Activated CD4-positive, alpha-beta T cell treated with anti-CD3 and anti-CD28 coated beads, Interleukin-2, amount 10 ng/mL, durations not matched to agents 7 days and 5 days (primary cell): ENCODE measurements at regions not wholly inside any gene's neighbourhood (a gene's known extent, or its start where the extent isn't known, plus 50 kb on each side); places are given as distances from the start of the nearest gene placed in this dataset.
"Not testable (repeated sequence)": the region's sequence is repeated elsewhere in the genome, so short reads cannot be mapped to it uniquely, and the experiment has no call there.

ENCODE experiments used
- CTCF ChIA-PET: fragments of 350-600 bp; sonication (Branson Sonifier 250); formaldehyde crosslinking; loops from one replicate; lab custom pipeline; 2021; ENCODE audit warnings: antibody characterized with exemption; lab: Charles Lee
- POLR2A ChIA-PET: fragments of 350-600 bp; sonication (Branson Sonifier 250); formaldehyde crosslinking; loops from one replicate; lab custom pipeline; 2021; ENCODE audit warnings: antibody characterized with exemption; lab: Charles Lee
- DNase-seq: peaks from one replicate; pipeline ENCODE4 v3.0.0-alpha.2; 2020
- H3K27ac Mint-ChIP-seq: one replicate; pipeline ENCODE4 v1.8.0; 2021; ENCODE audit warnings: mild to moderate bottlenecking, moderate library complexity, mixed read lengths
- H3K27me3 Mint-ChIP-seq: one replicate; pipeline ENCODE4 v1.8.0; 2021; ENCODE audit warnings: mixed read lengths
- H3K36me3 Mint-ChIP-seq: one replicate; pipeline ENCODE4 v1.8.0; 2021; ENCODE audit warnings: low read depth, mixed read lengths
- H3K4me1 Mint-ChIP-seq: one replicate; pipeline ENCODE4 v1.8.0; 2021; ENCODE audit warnings: mixed read lengths
- H3K4me3 Mint-ChIP-seq: one replicate; pipeline ENCODE4 v1.8.0; 2021; ENCODE audit warnings: mild to moderate bottlenecking, moderate library complexity, mixed read lengths
- H3K9me3 Mint-ChIP-seq: one replicate; pipeline ENCODE4 v1.8.0; 2021; ENCODE audit warnings: mixed read lengths

DNA sequence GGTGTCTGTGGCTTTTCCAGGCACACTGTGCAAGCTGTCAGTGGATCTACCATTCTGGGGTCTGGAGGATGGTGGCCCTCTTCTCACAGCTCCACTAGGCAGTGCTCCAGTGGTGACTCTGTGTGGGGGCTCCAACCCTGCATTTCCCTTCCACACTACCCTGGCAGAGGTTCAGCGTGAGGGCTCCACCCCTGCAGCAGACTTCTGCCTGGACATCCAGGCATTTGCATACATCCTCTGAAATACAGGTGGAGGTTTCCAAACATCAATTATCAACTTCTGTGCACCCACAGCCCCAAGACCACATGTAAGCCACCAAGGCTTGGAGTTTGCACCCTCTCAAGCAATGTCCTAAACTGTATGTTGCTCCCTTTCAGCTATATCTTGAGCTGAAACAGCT lies 423.2 kb downstream of the IPO8 start:
- H3K9me3 Mint-ChIP-seq: peaks cover 12% of the 10 kb centered on the region
- H3K27me3 Mint-ChIP-seq, DNase-seq, H3K27ac Mint-ChIP-seq, CTCF ChIA-PET, H3K36me3 Mint-ChIP-seq, POLR2A ChIA-PET, H3K4me1 Mint-ChIP-seq, H3K4me3 Mint-ChIP-seq: not testable (repeated sequence)

DNA sequence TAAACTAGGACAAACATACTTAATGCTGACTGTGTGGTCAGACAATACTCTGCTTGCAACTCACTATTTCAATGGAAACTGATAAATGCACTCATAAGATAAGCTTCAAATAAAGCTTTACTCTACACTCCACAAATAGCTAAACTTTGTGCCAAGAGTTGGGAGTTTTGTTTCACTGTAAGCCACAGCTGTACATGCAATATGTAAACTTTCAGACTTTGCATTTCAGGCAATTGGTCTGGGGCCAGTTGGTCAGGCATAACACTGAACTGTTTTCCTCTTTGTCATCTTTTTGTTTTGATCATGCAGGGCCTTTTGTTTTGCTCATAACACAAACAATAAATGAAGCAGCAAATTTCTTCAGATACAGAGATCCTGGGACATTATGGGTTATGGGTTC lies 426.2 kb downstream of the IPO8 start:
- no peak for DNase-seq
- H3K27ac Mint-ChIP-seq: no peak overlapping the region
- ChIA-PET POLR2A (no interaction called here), CTCF (no interaction called here)
- H3K4me3 Mint-ChIP-seq: no peak overlapping the region
- no peaks in the 10 kb centered on the region for H3K36me3 Mint-ChIP-seq
- no peaks in the 10 kb centered on the region for H3K27me3 Mint-ChIP-seq
- no peaks in the 10 kb centered on the region for H3K4me1 Mint-ChIP-seq
- H3K9me3 Mint-ChIP-seq: peaks cover 12% of the 10 kb centered on the region

DNA sequence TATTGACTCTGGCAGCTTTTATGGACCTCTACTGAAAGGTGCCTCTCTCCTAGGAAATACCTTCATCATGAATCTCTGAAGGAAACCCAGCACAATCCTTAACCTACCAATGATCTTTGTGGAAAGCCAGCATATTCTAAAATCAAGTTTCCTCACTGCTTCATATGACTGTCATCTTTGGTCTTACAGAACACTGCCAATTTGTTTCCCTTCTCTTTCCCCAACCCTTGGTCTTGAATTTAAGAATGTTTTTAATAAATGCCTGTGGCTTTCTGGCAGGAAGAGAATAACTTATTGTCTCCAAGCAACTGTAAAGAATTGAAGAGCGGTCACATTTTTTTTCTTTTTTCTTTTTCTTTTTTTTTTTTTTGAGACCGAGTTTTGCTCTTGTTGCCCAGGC lies 427.6 kb downstream of the IPO8 start:
- Mint-ChIP-seq H3K27me3 (no peaks in the 10 kb centered on the region), H3K4me1 (no peaks in the 10 kb centered on the region), H3K9me3 (peaks cover 6% of the 10 kb centered on the region), H3K36me3 (no peaks in the 10 kb centered on the region), H3K27ac (no peak overlapping the region), H3K4me3 (no peak overlapping the region)
- DNase-seq: no peak
- POLR2A ChIA-PET: no interaction called here
- CTCF ChIA-PET: no interaction called here

- no peaks in the 10 kb centered on the region for H3K4me1 Mint-ChIP-seq
- no peaks in the 10 kb centered on the region for H3K27me3 Mint-ChIP-seq
- H3K4me3 Mint-ChIP-seq: no peak overlapping the region
- peaks cover 3% of the 10 kb centered on the region for H3K9me3 Mint-ChIP-seq
- H3K36me3 Mint-ChIP-seq: no peaks in the 10 kb centered on the region
- ChIA-PET POLR2A (no interaction called here), CTCF (no interaction called here)
- no peak overlapping the region for H3K27ac Mint-ChIP-seq
- no peak for DNase-seq
These were observed 432.2 kb downstream of the IPO8 start for GRCh38 chr12:30263434-30263833.

DNA sequence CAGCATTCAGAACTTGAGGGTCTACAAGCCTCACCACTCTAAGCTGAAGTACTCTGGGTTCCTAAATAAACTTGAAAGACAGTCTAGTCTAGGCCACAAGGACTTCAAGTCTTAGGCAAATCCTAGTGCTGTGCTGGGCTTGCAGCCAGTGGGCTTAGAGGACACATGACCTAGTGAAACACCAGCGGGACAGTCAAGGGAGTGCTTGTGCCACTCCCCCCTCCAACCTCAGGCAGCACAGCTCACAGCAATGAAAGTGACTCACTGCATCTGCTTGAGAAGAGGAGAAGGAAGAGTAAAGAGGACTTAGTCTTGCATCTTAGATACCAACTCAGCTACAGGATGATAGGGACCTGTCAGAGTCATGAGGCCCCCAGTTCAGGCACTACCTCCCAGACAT lies 438.1 kb downstream of the IPO8 start:
- Mint-ChIP-seq H3K4me3 (no peak overlapping the region), H3K36me3 (no peaks in the 10 kb centered on the region), H3K27ac (no peak overlapping the region), H3K9me3 (peaks cover 3% of the 10 kb centered on the region), H3K4me1 (no peaks in the 10 kb centered on the region), H3K27me3 (no peaks in the 10 kb centered on the region)
- no peak for DNase-seq
- ChIA-PET CTCF (no interaction called here), POLR2A (no interaction called here)

DNA sequence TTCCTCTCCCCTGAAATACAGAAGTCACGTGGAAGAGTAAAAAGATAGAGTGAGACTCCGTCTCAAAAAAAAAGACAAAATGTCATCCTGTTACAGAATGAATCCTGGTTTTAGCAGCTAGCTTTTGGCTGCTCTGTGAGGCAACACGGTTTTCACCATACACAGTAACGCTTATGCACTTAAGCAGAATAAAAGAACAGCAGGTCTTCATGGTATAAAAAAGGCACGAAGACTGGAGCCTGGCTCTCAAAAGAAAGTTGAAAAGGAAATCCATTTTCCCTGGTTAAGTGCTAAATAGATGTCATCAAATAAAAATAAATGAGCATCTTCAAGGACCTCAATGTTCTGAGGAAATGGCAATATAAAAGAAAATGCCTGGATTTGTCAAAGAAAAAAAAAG lies 444.1 kb downstream of the IPO8 start:
- POLR2A ChIA-PET: no interaction called here
- Mint-ChIP-seq H3K36me3 (no peaks in the 10 kb centered on the region), H3K27ac (no peak overlapping the region), H3K4me3 (no peak overlapping the region), H3K27me3 (no peaks in the 10 kb centered on the region), H3K9me3 (no peaks in the 10 kb centered on the region), H3K4me1 (no peaks in the 10 kb centered on the region)
- CTCF ChIA-PET: no interaction called here
- DNase-seq: no peak

- no peaks in the 10 kb centered on the region for H3K27me3 Mint-ChIP-seq
- no peak overlapping the region for H3K4me3 Mint-ChIP-seq
- POLR2A ChIA-PET: no interaction called here
- H3K4me1 Mint-ChIP-seq: no peaks in the 10 kb centered on the region
- DNase-seq: no peak
- H3K9me3 Mint-ChIP-seq: no peaks in the 10 kb centered on the region
- H3K27ac Mint-ChIP-seq: no peak overlapping the region
- CTCF ChIA-PET: no interaction called here
- H3K36me3 Mint-ChIP-seq: no peaks in the 10 kb centered on the region
These were observed 452.2 kb downstream of the IPO8 start for GRCh38 chr12:30243426-30243825.

DNA sequence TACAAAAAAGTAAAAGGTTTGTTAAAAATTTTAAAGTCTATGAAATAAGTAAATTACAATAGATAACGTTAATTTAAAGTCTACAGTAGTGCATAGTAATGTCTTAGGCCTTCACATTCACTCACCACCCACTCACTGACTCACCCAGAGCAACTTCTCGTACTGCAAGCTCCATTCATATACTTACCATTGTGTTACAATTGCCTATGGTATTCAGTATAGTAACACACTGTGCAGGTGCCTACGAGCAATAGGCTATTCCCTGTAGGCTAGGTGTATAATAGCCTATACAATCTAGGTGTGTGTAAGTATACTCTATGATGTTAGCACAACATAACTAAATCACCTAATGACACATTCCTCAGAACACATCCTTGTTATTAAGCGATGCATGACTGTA lies 435.3 kb upstream of the TMTC1 start:
- Mint-ChIP-seq H3K9me3 (no peaks in the 10 kb centered on the region), H3K27ac (no peak overlapping the region), H3K4me1 (no peaks in the 10 kb centered on the region), H3K36me3 (no peaks in the 10 kb centered on the region), H3K4me3 (no peak overlapping the region), H3K27me3 (no peaks in the 10 kb centered on the region)
- ChIA-PET CTCF (no interaction called here), POLR2A (no interaction called here)
- no peak for DNase-seq

DNA sequence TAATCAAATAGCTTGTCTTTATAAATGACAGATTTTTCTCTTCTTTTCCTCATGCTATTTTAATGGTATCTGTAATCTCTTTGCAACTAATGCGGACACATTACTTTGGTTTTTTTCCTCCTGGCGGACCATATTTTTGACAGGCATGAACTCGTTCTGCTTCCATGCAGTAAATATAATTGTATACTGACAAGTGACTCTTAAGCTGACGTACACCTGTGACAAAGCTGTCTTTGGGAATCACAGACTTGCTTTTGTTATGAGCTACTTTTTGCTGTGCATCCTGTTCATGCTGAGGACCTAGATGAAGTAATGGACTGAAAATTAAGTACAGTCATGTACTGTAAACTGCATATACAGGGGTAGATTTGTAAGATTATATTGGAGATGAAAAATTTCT lies 434.3 kb upstream of the TMTC1 start:
- Mint-ChIP-seq H3K36me3 (no peaks in the 10 kb centered on the region), H3K27ac (no peak overlapping the region), H3K9me3 (no peaks in the 10 kb centered on the region), H3K27me3 (no peaks in the 10 kb centered on the region), H3K4me1 (no peaks in the 10 kb centered on the region), H3K4me3 (no peak overlapping the region)
- ChIA-PET CTCF (no interaction called here), POLR2A (no interaction called here)
- no peak for DNase-seq

DNA sequence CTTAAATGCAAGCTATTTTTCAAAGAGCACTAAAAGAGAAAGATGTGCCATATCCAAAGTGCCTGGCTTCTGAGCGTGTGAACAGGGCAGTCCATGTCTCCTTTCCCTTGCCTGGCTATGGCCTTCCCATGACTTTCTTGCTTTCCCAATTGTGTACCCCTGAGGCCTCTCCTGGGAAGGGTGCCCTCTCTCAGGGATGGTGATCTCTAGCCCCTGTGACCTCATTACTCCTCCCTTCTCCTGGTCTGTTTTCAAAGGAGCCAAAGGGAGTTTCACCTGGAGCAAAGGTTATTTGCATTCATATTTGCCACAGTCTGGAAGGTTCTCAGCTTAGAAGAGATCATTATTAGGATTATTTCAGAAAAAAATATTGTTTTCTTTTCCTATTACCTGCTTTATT lies 429.4 kb upstream of the TMTC1 start:
- H3K9me3 Mint-ChIP-seq: no peaks in the 10 kb centered on the region
- ChIA-PET POLR2A (no interaction called here), CTCF (no interaction called here)
- no peak for DNase-seq
- H3K4me1 Mint-ChIP-seq: no peaks in the 10 kb centered on the region
- no peak overlapping the region for H3K4me3 Mint-ChIP-seq
- H3K27ac Mint-ChIP-seq: no peak overlapping the region
- H3K27me3 Mint-ChIP-seq: no peaks in the 10 kb centered on the region
- no peaks in the 10 kb centered on the region for H3K36me3 Mint-ChIP-seq

- no peak for DNase-seq
- Mint-ChIP-seq H3K36me3 (no peaks in the 10 kb centered on the region), H3K27ac (no peak overlapping the region), H3K27me3 (no peaks in the 10 kb centered on the region), H3K4me1 (no peaks in the 10 kb centered on the region), H3K9me3 (no peaks in the 10 kb centered on the region), H3K4me3 (no peak overlapping the region)
- ChIA-PET CTCF (no interaction called here), POLR2A (no interaction called here)
These were observed 428.0 kb upstream of the TMTC1 start for GRCh38 chr12:30211743-30212142.

DNA sequence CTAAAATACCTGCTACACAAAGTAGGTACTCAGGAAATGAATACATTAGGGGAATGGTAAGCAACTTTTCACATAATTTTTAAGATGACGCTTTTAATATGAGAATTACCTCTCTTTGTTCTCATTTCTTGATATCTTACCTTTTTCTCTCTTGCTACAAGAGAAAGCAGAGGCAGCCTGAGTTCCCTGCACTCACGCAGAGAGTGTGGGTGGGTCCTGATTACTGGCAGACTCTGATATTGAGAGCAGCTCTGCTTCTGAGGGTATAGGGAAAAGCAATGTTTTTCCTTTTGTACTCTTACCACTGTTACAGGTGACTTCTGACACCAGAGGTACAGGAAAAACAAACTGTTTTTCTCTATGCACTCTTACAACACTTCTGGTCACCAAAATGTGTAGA lies 420.2 kb upstream of the TMTC1 start:
- Mint-ChIP-seq H3K27me3 (peaks cover 11% of the 10 kb centered on the region), H3K4me3 (no peak overlapping the region), H3K27ac (no peak overlapping the region), H3K4me1 (no peaks in the 10 kb centered on the region), H3K36me3 (no peaks in the 10 kb centered on the region), H3K9me3 (no peaks in the 10 kb centered on the region)
- ChIA-PET CTCF (no interaction called here), POLR2A (no interaction called here)
- no peak for DNase-seq

GRCh38 chr12:30202521-30203254 lies 418.9 kb upstream of the TMTC1 start:
- CTCF ChIA-PET: no interaction called here
- Mint-ChIP-seq H3K27me3 (peaks cover 11% of the 10 kb centered on the region), H3K27ac (no peak overlapping the region), H3K4me1 (no peaks in the 10 kb centered on the region), H3K9me3 (no peaks in the 10 kb centered on the region), H3K4me3 (no peak overlapping the region), H3K36me3 (no peaks in the 10 kb centered on the region)
- DNase-seq: no peak
- POLR2A ChIA-PET: no interaction called here
